Upper lobe of left lung (tissue), 4 donors: ENCODE measurements at regions not wholly inside any gene's neighbourhood (a gene's known extent, or its start where the extent isn't known, plus 50 kb on each side); places are given as distances from the start of the nearest gene placed in this dataset.

Experiments
- CTCF ChIP-seq, 6 experiments: fragments of 450-650 bp in 4 of 6; fragments of 200-600 bp in 2 of 6; sonication (generic) in 2 of 6; IDR thresholded peaks; one replicate each; pipeline ENCODE4 v1.5.1; 2016 to 2019; ENCODE audit warnings: antibody characterized with exemption in 6 of 6
- POLR2A ChIP-seq, 4 donors: fragments of 450-650 bp; IDR thresholded peaks; one replicate each; pipeline ENCODE4 v1.5.1; 2016 to 2017; ENCODE audit warnings: antibody characterized with exemption in 4 of 4, mild to moderate bottlenecking in 2 of 4

- TF ChIP-seq CTCF (IDR thresholded peaks at IDR 0.05) (no peak), POLR2A (IDR thresholded peaks at IDR 0.05) (no peak)
These were observed 1519.6 kb downstream of the REEP3 start for GRCh38 chr10:65040796-65041195.
